ENCODE measurements at regions not wholly inside any gene's neighbourhood (a gene's known extent, or its start where the extent isn't known, plus 50 kb on each side); places are given as distances from the start of the nearest gene placed in this dataset.

GRCh38 chr9:84432746-84433145 is 92.2 kb upstream of the SLC28A3 start:
- FAIRE-seq = no peak
- DNase-seq (ENCODE audit: insufficient read length, low spot score) = no peak
- TF ChIP-seq POLR2A (IDR thresholded peaks at IDR 0.05; ENCODE audit: low read depth, low read length) = no peak

- no peak for TF ChIP-seq POLR2A (IDR thresholded peaks at IDR 0.05; ENCODE audit: low read depth, low read length)
- no peak for FAIRE-seq
- DNase-seq (ENCODE audit: insufficient read length, low spot score) = no peak
Measured at GRCh38 chr9:84435902-84436301, 95.3 kb upstream of the SLC28A3 start.

- no peak for DNase-seq (ENCODE audit: insufficient read length, low spot score)
- FAIRE-seq = no peak
- no peak for TF ChIP-seq POLR2A (IDR thresholded peaks at IDR 0.05; ENCODE audit: low read depth, low read length)
Measured at GRCh38 chr9:84436386-84437109, 96.0 kb upstream of the SLC28A3 start.

GRCh38 chr9:84438391-84438790 is 97.8 kb upstream of the SLC28A3 start:
- FAIRE-seq (no peak), DNase-seq (ENCODE audit: insufficient read length, low spot score) (no peak)
- no peak for TF ChIP-seq POLR2A (IDR thresholded peaks at IDR 0.05; ENCODE audit: low read depth, low read length)

- TF ChIP-seq POLR2A (IDR thresholded peaks at IDR 0.05; ENCODE audit: low read depth, low read length) = no peak
- no peak for FAIRE-seq
- DNase-seq (ENCODE audit: insufficient read length, low spot score) = no peak
Measured at GRCh38 chr9:84439250-84439649, 98.7 kb upstream of the SLC28A3 start.

- no peak for TF ChIP-seq POLR2A (IDR thresholded peaks at IDR 0.05; ENCODE audit: low read depth, low read length)
- DNase-seq (ENCODE audit: insufficient read length, low spot score) (no peak), FAIRE-seq (no peak)
Measured at GRCh38 chr9:84442712-84443111, 102.2 kb upstream of the SLC28A3 start.

GRCh38 chr9:84445737-84446136 is 105.2 kb upstream of the SLC28A3 start:
- DNase-seq (ENCODE audit: insufficient read length, low spot score) (no peak), FAIRE-seq (no peak)
- TF ChIP-seq POLR2A (IDR thresholded peaks at IDR 0.05; ENCODE audit: low read depth, low read length) = no peak

- FAIRE-seq (no peak), DNase-seq (ENCODE audit: insufficient read length, low spot score) (no peak)
- TF ChIP-seq POLR2A (IDR thresholded peaks at IDR 0.05; ENCODE audit: low read depth, low read length) = no peak
Measured at GRCh38 chr9:84447305-84447704, 106.7 kb upstream of the SLC28A3 start.

GRCh38 chr9:84450029-84450428 is 109.5 kb upstream of the SLC28A3 start:
- FAIRE-seq = no peak
- no peak for TF ChIP-seq POLR2A (IDR thresholded peaks at IDR 0.05; ENCODE audit: low read depth, low read length)
- DNase-seq (ENCODE audit: insufficient read length, low spot score) = no peak

GRCh38 chr9:84456527-84456926 is 116.0 kb upstream of the SLC28A3 start:
- no peak for TF ChIP-seq POLR2A (IDR thresholded peaks at IDR 0.05; ENCODE audit: low read depth, low read length)
- DNase-seq (ENCODE audit: insufficient read length, low spot score) = no peak
- FAIRE-seq = no peak

GRCh38 chr9:84460695-84461094 is 120.1 kb upstream of the SLC28A3 start:
- TF ChIP-seq POLR2A (IDR thresholded peaks at IDR 0.05; ENCODE audit: low read depth, low read length) = no peak
- FAIRE-seq (no peak), DNase-seq (ENCODE audit: insufficient read length, low spot score) (no peak)

GRCh38 chr9:84463272-84463671 is 122.7 kb upstream of the SLC28A3 start:
- FAIRE-seq = no peak
- no peak for TF ChIP-seq POLR2A (IDR thresholded peaks at IDR 0.05; ENCODE audit: low read depth, low read length)
- no peak for DNase-seq (ENCODE audit: insufficient read length, low spot score)

GRCh38 chr9:84466580-84467285 is 126.2 kb upstream of the SLC28A3 start:
- FAIRE-seq = no peak
- no peak for DNase-seq (ENCODE audit: insufficient read length, low spot score)

GRCh38 chr9:84471816-84472215 is 131.3 kb upstream of the SLC28A3 start:
- no peak for TF ChIP-seq POLR2A (IDR thresholded peaks at IDR 0.05; ENCODE audit: low read depth, low read length)
- DNase-seq (ENCODE audit: insufficient read length, low spot score) = no peak
- FAIRE-seq = no peak

More at GRCh38 chr9:84466580-84467285, 126.2 kb upstream of the SLC28A3 start:
- no peak for TF ChIP-seq POLR2A (IDR thresholded peaks at IDR 0.05; ENCODE audit: low read depth, low read length)

GRCh38 chr9:84478996-84479395 is 138.4 kb upstream of the SLC28A3 start:
- no peak for TF ChIP-seq POLR2A (IDR thresholded peaks at IDR 0.05; ENCODE audit: low read depth, low read length)
- no peak for FAIRE-seq
- no peak for DNase-seq (ENCODE audit: insufficient read length, low spot score)

All from H54 (cell line).